ENCODE measurements at regions not wholly inside any gene's neighbourhood (a gene's known extent, or its start where the extent isn't known, plus 50 kb on each side); places are given as distances from the start of the nearest gene placed in this dataset.

- TF ChIP-seq EZH2 (IDR thresholded peaks at IDR 0.05; ENCODE audit: insufficient read depth, poor library complexity, severe bottlenecking) (no peak), EZH2phosphoT487 (IDR thresholded peaks at IDR 0.05; ENCODE audit: insufficient read depth, low read depth) (no peak)
Observed at GRCh38 chr3:157816296-157816695, 289.9 kb downstream of the SHOX2 start.
